Glomerular endothelial cell (primary cell): ENCODE measurements at regions not wholly inside any gene's neighbourhood (a gene's known extent, or its start where the extent isn't known, plus 50 kb on each side); places are given as distances from the start of the nearest gene placed in this dataset.

Source experiments
- DNase-seq: peaks from one replicate; pipeline ENCODE4 v3.0.0-alpha.2; 2011; ENCODE audit warnings: low read depth, low spot score; ENCODE audit errors: extremely low read depth

DNA sequence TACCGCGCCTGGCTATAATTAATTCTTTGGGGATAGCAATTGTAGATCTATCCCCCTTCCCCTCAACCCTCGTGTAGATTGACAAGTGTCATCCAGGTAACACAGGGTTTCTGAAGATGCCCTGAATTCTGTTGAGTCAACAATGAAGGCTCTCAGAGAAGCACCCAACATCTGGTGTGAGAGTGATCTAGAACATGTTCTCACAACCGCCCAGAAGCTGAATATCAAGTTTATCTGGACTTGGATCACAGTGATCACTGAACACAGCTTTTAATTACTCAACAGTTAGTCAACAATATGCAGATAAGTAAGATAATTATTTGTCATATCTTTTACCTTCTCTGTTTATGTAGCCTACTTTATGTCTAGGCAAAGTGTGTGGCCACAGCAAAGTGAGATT lies 204.2 kb upstream of the RGMB start:
- no peak for DNase-seq

DNA sequence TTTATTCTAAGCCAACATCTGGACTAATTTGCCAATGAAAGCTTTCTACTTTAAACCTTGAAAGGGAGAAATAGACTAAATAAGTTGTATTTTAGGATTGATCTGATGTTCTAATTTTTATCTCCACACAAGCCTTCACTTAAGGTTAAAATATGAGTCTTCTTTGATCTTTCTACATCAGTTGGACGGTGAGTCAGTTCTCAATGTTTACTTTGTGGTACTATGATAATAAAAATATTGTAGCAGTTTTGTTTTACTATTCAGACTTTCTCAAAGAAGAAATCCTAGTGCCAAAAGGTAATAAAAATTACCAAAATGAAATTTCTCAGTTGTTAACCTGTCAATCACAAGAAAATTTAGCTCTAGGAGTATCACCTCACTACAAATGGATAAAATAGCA lies 203.5 kb upstream of the RGMB start:
- DNase-seq = no peak

DNA sequence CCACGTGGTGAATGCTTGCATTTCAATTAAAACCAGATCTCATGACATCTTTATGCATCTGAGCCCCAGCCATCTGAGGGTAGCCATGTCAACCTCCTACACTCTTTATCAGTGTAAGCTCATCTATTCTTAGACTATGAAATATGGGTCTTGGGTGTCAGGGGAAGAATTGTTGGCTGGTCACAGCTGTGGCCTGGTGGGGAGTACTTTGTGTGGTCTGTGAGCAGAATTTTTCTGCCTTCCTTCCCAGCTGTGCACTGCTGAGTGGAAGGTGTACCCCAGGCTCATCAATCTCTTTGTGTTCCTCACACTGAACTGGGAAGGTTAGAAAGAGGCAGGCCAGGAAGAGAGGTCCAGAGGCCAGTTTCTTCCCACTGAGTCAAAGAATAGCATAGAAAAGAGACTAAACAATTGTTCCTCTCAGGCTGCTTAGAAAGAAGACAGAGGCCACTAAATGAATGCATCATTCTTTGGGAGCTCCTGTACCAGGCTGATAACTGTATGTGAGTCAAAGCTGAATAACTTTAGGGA lies 202.7 kb upstream of the RGMB start:
- DNase-seq = no peak

DNA sequence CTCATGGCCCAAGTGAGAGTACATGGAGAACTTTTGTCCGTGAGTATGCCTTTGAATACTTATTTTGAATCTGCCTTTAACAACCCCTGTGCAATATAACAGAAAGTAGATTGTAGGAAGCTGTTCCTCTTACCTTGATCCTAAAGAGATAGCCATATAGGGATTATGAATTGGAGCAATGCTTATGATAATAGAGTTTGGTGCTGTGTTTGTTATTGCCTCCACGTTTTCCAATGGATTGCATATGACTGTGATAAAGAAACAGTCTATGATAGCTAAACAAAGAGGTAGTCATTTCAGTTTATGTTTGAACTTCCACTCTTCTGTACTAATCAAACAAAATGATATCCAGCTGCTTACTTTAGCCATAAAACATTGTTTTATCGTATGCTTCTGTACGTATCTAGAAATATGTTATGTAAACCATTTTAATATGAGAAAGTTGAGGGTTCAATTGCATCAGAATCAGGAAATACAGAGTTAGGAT lies 199.6 kb upstream of the RGMB start:
- no peak for DNase-seq

DNA sequence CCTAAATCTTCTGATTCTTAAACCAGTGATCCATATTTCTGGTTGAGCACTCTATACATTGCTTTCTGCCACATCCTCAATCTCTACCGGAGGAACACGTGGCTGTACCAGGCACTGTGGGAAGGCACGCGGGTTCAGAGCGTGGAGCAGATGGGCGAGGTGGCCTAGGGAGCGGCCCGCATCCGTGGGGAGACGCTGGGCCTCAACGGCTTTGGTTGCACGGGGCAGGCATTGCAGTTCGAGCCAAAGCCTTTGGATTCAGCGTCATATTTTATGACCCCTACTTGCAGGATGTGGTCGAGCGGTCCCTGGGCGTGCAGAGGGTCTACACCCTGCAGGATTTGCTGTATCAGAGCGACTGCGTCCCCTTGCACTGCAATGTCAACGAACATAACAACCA lies 197.2 kb upstream of the RGMB start:
- DNase-seq = no peak

DNA sequence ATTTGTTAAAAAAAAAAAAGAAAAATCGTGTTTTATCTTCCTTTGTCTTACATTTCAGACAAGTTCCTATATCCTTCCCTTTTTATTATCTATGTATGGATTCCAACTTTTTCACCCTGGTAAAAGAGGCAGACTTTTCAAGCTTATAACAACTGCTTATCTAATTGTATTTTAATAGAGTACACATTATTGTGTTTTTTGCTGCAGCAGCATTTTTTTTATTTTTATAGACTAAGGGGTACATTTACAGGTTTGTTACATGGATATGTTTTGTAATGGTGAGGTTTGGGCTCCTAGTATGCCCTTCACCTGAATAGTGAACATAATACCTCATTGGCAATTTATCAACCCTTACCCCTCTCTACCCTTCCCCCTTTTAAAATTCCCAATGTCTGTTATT lies 195.0 kb upstream of the RGMB start:
- no peak for DNase-seq

DNA sequence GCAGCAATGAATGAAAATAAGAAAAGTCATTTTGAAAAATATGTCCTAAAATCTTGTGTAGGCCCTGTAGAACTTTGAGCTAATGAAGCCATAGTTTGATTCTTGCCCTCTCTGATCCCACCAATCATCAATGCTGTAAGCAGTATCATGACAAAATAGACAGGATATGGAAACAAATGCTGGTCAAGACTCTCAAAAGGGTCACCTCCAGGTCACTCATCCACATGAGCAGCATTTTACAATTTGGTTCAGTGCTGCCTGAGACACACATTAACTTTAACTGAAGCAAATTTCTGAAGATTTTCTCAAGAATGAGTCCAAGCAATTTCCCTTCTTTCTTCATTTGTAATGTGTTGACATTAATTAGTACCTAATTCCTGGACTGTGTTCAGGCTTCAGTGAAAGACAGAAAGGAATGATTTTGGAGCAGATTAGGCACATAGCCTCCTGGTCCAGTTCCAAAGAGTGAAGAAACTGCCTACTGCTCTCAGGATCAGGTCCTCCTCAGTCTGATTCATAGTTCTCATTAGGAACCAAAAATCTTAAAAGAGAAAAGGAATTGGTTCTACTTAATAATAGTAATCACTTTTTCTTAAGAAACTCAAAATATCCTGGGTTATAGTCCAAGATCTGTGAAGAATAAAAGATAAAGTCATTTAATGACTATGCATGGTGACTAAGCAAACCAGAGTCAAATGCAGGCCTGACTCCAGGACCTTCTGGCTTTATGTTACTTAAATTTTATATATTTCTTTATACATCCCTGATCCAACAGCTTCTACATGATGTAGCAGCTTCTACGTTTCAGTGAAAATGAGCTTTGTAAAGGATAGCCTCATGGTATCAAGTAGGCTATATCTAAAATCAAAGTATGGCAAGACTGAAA lies 192.1 kb upstream of the RGMB start:
- no peak for DNase-seq

DNA sequence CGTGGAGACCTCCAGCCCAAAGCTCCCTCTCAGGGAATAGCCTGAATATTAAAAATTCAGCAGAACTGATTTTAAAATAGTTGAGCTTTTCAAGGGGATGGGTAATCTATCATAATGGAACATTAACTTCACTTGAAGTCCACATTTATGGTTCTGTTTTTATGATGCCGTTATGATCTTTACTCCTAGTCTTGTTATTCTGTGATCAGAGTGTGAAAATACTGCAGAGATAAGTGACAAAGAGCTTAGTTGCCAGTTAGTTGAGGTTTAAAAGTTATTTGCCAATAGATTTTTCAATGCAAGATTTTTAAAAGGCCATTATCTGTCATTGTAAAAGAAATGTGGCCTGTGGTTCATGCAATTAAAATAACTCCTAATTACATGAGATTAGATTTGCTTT lies 189.9 kb upstream of the RGMB start:
- no peak for DNase-seq

DNA sequence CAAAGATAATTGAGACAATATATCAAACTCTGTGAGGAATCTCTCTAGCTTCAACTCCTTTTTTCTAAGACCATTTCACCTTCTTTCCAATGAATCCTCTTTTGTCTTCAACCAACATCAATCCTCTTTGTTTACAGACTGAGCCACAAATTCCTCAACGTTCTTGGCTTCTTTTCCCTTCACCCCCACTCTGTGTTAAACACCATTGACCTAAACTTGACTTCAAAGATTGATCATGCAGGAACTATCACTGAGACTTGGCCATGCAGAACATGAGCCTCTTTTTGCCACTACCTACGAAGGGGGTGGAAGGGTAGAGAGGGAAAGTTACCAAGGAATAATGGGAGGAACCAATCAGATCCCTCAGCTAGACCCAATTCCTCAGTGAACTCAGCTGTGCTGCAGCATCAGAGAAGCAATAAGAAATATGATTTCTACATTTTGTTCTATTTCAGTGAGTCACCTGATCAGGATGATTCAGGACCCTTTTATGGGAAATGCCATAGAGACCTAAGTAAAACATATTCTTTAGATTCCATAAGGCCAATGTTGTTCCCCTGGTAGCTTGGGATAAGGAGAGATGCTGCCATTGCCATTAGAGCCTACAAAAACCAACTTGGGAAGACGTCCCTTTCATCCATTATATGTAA lies 187.7 kb upstream of the RGMB start:
- no peak for DNase-seq

DNA sequence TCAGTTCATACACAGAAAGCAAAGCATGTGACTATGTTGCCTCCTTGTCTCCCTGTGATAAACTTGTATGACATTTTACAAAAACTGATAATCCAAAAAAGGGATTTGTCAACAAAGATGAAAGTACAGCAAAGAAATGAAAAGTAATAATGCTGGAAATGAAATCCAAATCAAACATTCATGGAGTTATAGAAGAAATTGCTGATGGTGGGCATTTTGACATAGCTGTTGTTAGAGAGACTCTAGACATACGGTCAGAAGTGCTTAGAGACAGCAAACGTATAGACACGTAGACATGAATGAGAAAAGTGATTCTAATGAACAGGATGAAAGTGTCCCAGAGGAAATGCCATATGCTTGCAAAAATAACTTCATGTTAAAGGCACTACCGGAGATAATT lies 186.9 kb upstream of the RGMB start:
- DNase-seq = no peak

DNA sequence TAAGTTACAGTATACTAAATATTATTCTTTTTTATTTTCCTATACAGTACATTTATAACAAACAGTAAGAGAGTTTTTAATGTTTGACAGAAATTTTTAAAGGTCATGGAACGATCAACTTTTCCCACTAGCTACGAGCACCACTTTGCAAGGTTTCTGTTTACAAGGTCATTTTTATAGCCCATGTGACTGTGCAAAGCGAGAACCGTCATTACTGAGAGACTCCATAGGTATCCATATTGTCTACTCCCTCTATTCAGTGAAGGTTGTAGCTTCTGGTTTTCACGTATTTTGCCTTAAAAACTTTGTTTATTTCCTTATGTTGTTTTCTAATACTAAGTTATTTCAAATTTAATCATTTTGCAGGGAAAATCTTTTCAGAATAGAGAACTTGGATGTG lies 186.3 kb upstream of the RGMB start:
- DNase-seq = no peak

DNA sequence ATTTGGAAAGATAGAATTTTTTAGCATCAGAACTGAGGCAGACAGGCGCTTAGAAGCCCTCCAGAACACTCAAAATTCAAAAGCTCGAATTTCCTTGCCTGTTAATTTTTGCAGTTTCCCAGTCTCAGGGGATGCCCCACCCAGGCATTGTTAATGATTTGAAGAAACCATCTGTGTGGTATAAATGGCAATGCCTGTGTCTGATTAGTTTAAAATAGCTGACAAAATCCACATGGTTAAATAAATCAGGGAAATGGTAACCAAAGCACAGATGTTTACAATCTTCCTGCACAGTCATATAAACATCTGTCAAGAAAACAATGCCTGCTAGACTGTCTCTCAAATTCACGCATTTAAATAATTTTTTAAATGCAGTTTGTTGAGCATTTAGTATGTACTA lies 185.2 kb upstream of the RGMB start:
- DNase-seq = no peak

DNA sequence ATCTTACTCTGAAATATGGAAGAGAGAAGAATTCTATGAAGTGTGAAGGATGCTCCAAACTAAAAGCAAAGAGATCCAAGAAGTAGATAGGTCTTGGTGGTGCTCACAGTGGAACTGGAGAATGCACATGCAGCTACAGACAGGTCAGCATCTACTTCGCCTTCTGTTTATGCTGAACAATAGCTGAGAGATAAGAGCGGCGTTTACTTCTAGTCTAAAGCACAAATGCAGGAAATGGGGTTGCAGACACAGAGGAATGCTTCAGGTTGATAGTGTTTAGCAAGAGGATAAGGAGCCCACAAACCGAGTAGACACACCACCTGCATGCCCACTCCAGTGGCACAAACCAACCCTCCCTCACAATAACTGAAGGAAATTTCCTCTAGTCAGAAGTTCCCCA lies 180.0 kb upstream of the RGMB start:
- no peak for DNase-seq

DNA sequence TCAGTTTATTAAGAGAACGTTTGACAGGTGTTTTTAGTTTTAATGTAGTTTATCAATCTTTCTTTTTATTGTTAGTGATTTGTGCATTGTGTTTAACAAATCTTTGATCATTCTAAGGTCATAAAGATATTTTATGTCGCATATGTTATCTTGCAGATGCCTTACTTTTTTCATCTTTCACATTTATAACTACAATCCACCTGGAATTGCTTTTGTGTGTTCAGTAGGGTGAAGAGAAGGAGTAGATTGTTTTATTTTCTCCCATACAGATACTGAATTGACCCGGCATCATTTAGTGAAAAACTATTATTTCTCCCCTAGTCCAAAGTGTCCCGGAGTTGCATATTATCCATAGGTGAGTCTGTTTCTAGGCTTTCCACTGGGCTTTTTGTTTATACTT lies 179.4 kb upstream of the RGMB start:
- no peak for DNase-seq

DNA sequence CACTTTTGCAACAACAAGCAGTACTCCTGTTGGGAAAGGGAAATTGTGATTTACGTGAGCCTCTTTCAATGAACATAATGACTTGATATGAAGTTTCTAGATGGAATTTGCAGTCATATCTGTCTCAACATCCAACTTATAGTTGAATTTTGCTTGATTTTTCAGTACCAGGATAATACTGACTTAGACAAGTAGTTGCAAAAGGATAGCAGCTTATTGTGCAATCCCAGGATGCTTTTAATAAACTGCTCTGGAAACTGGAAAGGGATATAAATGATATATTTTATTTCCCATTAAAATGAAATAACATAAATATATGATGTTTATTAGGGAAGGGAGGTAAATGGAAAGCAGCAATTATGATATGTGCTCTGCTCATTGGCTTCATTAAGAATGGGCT lies 174.4 kb upstream of the RGMB start:
- no peak for DNase-seq

DNA sequence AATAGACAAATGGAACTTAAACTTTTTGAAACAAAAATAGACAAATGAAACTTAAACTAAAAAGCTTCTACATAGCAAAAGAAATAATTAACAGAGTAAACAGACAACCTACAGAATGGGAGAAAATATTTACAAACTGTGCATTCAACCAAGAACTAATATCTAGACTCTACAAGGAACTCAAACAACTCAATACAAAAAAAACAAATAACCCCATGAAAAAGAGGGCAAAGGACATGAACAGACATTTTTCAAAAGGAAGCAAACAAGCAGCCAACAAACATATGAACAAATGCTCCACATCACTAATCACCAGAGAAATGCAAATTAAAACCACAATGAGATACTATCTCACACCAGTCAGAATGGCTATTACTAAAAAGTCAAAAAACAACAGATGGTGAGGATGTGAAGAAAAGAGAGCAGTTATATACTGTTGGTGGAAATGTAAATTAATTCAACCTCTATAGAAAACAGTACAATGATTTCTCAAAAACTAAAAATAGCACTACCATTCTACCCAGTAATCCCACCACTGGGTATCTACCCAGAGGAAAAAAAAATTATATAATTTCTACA lies 170.8 kb upstream of the RGMB start:
- DNase-seq = no peak

DNA sequence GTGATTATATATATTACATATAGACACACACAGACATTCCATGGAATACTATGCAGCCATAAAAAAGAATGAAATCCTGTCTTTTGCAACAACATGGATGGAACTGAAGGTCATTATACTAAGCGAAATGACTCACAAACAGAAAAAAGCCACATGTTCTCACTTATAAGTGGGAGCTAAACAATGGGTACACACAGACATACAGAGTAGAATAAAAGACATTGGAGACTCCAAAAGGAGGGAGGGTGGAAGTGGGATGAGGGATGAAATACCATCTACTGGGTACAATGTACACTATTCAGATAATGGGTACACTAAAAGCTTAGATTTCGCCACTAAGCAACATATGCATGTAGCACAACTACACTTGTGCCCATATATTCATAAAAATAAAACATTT lies 170.0 kb upstream of the RGMB start:
- DNase-seq = no peak

DNA sequence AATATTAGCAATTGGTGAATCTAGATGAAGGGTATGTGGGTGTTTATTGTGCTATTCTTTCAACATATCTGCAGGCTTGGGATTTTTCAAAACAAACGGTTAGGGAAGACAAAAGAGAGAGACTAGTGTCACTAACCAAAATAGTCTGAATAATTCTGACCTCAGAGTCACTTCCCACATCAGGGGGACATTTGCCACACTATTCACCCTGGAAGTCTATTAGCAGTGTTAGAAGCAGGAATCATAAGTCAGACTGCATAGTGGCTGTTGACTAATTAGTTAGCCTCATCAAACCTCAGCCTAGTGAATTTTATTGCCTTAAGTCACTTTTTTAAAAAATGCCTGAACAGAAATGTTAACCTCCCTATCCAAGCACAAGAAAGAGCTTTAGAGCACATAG lies 169.2 kb upstream of the RGMB start:
- DNase-seq = no peak

DNA sequence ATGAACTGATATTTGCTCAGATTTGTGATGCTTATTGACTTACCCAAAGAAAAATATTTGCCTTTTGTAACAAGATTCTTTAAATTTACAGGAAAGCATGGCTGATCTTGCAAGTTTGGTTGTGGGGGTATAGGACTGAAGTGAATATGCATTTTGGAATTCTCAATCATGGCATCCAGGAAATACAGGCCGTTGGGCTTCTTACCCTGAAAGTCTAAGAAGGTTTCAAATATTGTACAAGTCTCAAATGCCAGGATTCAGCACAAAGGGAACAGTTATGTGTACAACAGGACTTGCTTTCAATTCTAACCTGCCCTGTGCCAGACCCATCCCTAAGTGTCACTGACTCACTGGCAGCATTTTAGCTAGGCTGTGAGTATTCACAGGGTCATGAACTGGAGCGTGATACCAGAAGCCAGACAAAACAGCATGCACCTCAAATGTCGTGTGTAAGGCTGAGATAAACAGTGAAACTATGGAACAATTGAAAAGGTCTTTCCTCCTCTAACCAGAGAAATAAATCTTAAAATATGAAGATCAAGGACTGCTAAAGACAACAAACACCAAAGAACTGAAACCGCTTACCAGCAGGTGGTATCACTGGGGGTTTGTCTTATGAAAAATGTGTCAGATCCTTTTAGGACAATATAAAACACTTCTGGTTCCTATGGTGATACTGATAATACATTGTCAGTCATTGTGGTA lies 168.6 kb upstream of the RGMB start:
- no peak for DNase-seq

DNA sequence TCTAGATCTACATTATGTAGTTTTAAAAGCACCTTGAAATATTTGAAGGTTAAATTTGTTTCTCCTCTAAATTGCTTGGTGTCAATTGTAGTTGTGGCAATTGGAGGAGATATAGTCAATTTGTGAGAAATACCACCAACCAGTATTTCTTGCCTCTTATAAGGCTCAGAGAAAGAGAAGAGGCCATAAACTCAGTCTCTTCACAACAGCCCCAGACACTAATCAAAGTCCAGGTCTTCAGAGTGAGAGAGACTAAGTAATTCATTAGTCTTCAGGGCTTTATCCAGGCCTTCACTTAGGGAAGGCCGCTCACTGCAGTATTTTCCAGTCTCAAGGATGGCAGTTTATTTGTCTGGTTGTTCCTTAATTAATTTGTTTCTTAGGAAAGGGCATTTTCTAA lies 168.0 kb upstream of the RGMB start:
- DNase-seq = no peak

DNA sequence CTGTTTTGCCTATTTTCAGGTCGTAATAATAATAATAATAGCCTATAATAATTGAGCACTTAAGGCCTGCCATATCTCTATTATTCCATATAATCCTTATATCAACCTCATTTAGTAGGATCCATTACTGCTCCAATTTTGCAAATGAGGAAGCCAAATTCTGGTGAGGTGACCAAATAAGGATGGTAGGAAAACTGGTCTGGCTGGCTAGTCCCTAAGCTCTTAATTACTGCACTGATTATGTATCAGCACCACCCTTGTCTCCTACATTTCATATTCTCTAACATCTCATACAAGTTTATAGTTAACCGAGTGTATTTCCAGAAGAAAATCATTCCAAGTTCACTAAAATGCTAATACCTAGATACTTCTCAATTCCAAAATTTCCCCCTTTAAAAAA lies 166.5 kb upstream of the RGMB start:
- DNase-seq = no peak
